CD4-positive, alpha-beta T cell (primary cell): ENCODE measurements at regions not wholly inside any gene's neighbourhood (a gene's known extent, or its start where the extent isn't known, plus 50 kb on each side); places are given as distances from the start of the nearest gene placed in this dataset.

Source experiments
- ATAC-seq: fragments of 200-7000 bp; cut with Tn5 transposase; one replicate; pipeline ENCODE4 v1.10.0; 2022; ENCODE audit warnings: mild to moderate bottlenecking; ENCODE audit not compliant: poor library complexity
- CTCF ChIA-PET: fragments of 350-600 bp; sonication (Branson Sonifier 250); formaldehyde crosslinking; loops from one replicate; lab custom pipeline; 2021; ENCODE audit warnings: antibody characterized with exemption, inconsistent platforms; lab: Charles Lee
- POLR2A ChIA-PET: fragments of 350-600 bp; sonication (Branson Sonifier 250); formaldehyde crosslinking; loops from one replicate; lab custom pipeline; 2021; ENCODE audit warnings: antibody characterized with exemption, inconsistent platforms; lab: Charles Lee
- DNase-seq, 14 experiments: peaks; one replicate each; pipeline ENCODE4 v3.0.0-alpha.2; 2013 to 2020; ENCODE audit warnings: mixed read lengths in 2 of 14
- H3K27ac ChIP-seq, 2 donors: one replicate each; pipeline versions ENCODE4 v1.5.1 to v1.7.0; 2013; ENCODE audit warnings: low read length in 2 of 2, low read depth in 1 of 2, mild to moderate bottlenecking in 1 of 2
- H3K27me3 ChIP-seq, 2 experiments: 1 replicate in 1 of 2; 2 replicates in 1 of 2; pipeline versions ENCODE4 v1.6.1 to v1.7.0; 2013; ENCODE audit warnings: low read length in 2 of 2, control low read depth in 1 of 2, mild to moderate bottlenecking in 1 of 2, moderate library complexity in 1 of 2; ENCODE audit not compliant: insufficient read depth in 2 of 2, control insufficient read depth in 1 of 2
- H3K36me3 ChIP-seq: one replicate; pipeline ENCODE4 v1.6.1; 2013; ENCODE audit warnings: low read length, control low read depth; ENCODE audit not compliant: insufficient read depth
- H3K4me1 ChIP-seq: one replicate; pipeline ENCODE4 v1.6.1; 2013; ENCODE audit warnings: low read length, control low read depth; ENCODE audit not compliant: insufficient read depth
- H3K4me3 ChIP-seq: one replicate; pipeline ENCODE4 v1.5.1; 2013; ENCODE audit warnings: mild to moderate bottlenecking, low read length, moderate library complexity
- H3K9me3 ChIP-seq, 2 experiments: 1 replicate in 1 of 2; 2 replicates in 1 of 2; pipeline versions ENCODE4 v1.6.1 to v1.7.0; 2013; ENCODE audit warnings: low read length in 2 of 2, mild to moderate bottlenecking in 2 of 2, control low read depth in 1 of 2, moderate library complexity in 1 of 2; ENCODE audit not compliant: control insufficient read depth in 1 of 2, insufficient read depth in 1 of 2
- H3K27ac Mint-ChIP-seq: one replicate; pipeline ENCODE4 v1.8.0; 2020; ENCODE audit warnings: mixed read lengths
- H3K27me3 Mint-ChIP-seq: one replicate; pipeline ENCODE4 v1.8.0; 2021; ENCODE audit warnings: mixed read lengths
- H3K36me3 Mint-ChIP-seq: one replicate; pipeline ENCODE4 v1.8.0; 2021; ENCODE audit warnings: low read depth, mixed read lengths
- H3K4me1 Mint-ChIP-seq: one replicate; pipeline ENCODE4 v1.8.0; 2021; ENCODE audit warnings: low read depth, mixed read lengths
- H3K4me3 Mint-ChIP-seq: one replicate; pipeline ENCODE4 v1.8.0; 2020; ENCODE audit warnings: mild to moderate bottlenecking, mixed read lengths
- H3K9me3 Mint-ChIP-seq: one replicate; pipeline ENCODE4 v1.8.0; 2020; ENCODE audit warnings: mixed read lengths
- CTCF ChIP-seq: fragments of 200-600 bp; IDR thresholded peaks from one replicate; pipeline ENCODE4 v1.8.0; 2022; ENCODE audit warnings: antibody characterized with exemption, mild to moderate bottlenecking
- intact Hi-C, 2 experiments: fragments of 100-400 bp; cut with DNase I in 1 of 2; cut with micrococcal nuclease in 1 of 2; formaldehyde crosslinking; loops; one replicate each; pipeline versions ENCODE4 v1.15.1 to v1.9.0; 2023 to 2025; cut with DNase I, micrococcal nuclease

DNA sequence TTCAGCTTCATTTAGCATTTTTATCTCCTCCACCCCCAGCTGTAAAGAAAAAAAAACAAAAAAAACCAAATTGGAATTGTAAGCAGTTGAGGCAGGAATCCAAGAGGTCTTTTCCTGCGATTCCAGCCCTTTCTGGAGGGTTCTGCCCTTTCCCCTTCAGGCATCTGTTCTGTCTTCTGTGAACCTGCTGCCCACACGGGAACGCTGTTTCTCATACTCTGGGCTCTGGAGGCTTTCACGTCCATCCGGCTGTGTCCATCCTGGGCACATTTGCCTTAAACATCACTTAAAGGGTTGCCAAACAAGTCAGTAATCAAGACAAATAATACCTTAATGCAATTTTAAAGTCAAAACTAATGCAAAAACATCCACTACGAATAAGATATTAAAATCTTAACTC is 302.8 kb upstream of the PITRM1 start:
- no peak for DNase-seq
- no peak overlapping the region for H3K4me3 ChIP-seq
- no peaks in the 10 kb centered on the region for H3K9me3 ChIP-seq
- Mint-ChIP-seq H3K9me3 (no peaks in the 10 kb centered on the region), H3K4me1 (peaks cover 24% of the 10 kb centered on the region), H3K4me3 (no peak overlapping the region), H3K27ac (no peak overlapping the region), H3K36me3 (no peaks in the 10 kb centered on the region), H3K27me3 (no peaks in the 10 kb centered on the region)
- intact Hi-C loops = no loop called here
- H3K4me1 ChIP-seq = peaks cover 14% of the 10 kb centered on the region
- H3K36me3 ChIP-seq = no peaks in the 10 kb centered on the region
- CTCF ChIA-PET = no interaction called here
- no peak for TF ChIP-seq CTCF
- no peak for ATAC-seq
- H3K27me3 ChIP-seq = no peaks in the 10 kb centered on the region
- POLR2A ChIA-PET = no interaction called here
- H3K27ac ChIP-seq = no peak overlapping the region

DNA sequence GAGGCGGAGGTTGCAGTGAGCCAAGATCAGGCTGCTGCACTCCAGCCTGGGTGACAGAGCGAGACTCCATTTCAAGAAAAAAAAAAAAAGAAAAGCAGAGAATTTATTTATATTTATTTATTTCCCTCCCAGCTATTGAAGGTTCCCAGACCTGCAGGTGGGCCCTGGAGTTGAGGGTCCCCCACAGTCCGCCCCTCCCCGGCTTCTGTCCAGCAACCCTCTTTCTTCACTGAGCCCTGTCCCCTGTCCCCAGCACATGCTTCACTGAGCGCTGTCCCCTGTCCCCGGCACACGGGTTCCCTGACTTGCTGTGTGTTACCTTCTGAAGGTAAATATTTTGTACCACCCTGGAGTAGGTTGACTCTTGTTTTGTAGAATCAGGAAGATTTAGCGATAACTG is 301.7 kb upstream of the PITRM1 start:
- no peaks in the 10 kb centered on the region for H3K27me3 ChIP-seq
- Mint-ChIP-seq H3K27me3 (no peaks in the 10 kb centered on the region), H3K4me1 (peaks cover 27% of the 10 kb centered on the region), H3K4me3 (peak overlapping the region; percentile 31), H3K27ac (no peak overlapping the region), H3K36me3 (no peaks in the 10 kb centered on the region), H3K9me3 (no peaks in the 10 kb centered on the region)
- ATAC-seq (no peak), DNase-seq (no peak)
- peaks cover 19% of the 10 kb centered on the region for H3K4me1 ChIP-seq
- intact Hi-C loops = no loop called here
- H3K9me3 ChIP-seq = no peaks in the 10 kb centered on the region
- H3K27ac ChIP-seq = no peak overlapping the region
- TF ChIP-seq CTCF = no peak
- H3K4me3 ChIP-seq = no peak overlapping the region
- CTCF ChIA-PET = no interaction called here
- POLR2A ChIA-PET = no interaction called here
- H3K36me3 ChIP-seq = no peaks in the 10 kb centered on the region

DNA sequence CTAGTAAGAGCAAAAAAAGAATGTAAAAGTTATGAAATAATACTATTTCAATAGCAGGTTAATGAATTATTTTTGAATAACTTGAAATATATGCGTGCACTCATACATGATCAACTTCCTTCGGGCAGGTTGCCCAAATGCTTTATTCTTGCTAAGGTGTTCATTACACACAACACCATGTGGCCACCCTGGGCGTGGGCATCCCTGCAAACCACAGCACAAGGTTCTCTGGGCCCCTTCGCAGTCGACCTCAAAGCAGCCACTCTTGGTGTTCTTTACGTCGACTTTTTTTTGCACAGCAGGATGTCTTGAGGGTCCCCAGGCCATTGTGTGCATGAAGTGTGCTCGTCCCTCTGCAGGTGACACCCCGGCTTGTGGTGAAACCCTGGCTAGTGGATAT is 300.7 kb upstream of the PITRM1 start:
- ChIA-PET CTCF (no interaction called here), POLR2A (interaction anchor here (0.9 to 1.7 kb wide), 5 partner anchors 12 to 312 kb away, joined by 3 to 8 read pairs (median 3); partner anchors contain the start of gene KLF6)
- TF ChIP-seq CTCF = no peak
- ATAC-seq (peak; percentile 34), DNase-seq (peak in 1 of 14 experiments; percentile 23)
- Histone ChIP-seq H3K4me1 (peaks cover 27% of the 10 kb centered on the region), H3K27me3 (no peaks in the 10 kb centered on the region), H3K36me3 (no peaks in the 10 kb centered on the region), H3K9me3 (no peaks in the 10 kb centered on the region), H3K4me3 (no peak overlapping the region), H3K27ac (no peak overlapping the region)
- H3K36me3 Mint-ChIP-seq = no peaks in the 10 kb centered on the region
- intact Hi-C loops = no loop called here
- peak overlapping the region; percentile 82 for H3K27ac Mint-ChIP-seq
- peaks cover 37% of the 10 kb centered on the region for H3K4me1 Mint-ChIP-seq
- peak overlapping the region; percentile 89 for H3K4me3 Mint-ChIP-seq
- H3K27me3 Mint-ChIP-seq = no peaks in the 10 kb centered on the region
- H3K9me3 Mint-ChIP-seq = no peaks in the 10 kb centered on the region
